Activated CD8-positive, alpha-beta memory T cell treated with anti-CD3 and anti-CD28 coated beads, Interleukin-2, amount 50 U/mL, for 4 hours (primary cell): ENCODE measurements at regions not wholly inside any gene's neighbourhood (a gene's known extent, or its start where the extent isn't known, plus 50 kb on each side); places are given as distances from the start of the nearest gene placed in this dataset.

Experiments
- DNase-seq: peaks from one replicate; pipeline ENCODE4 v3.0.0-alpha.2; 2020

GRCh38 chr2:62447411-62447810, 58.6 kb downstream of the TMEM17 start:
- DNase-seq, result no peak

- no peak for DNase-seq
Measured at GRCh38 chr2:62446491-62446890, 59.5 kb downstream of the TMEM17 start.

GRCh38 chr2:62443886-62444285, 62.1 kb downstream of the TMEM17 start:
- no peak for DNase-seq

- DNase-seq, result no peak
Measured at GRCh38 chr2:62443471-62443870, 62.5 kb downstream of the TMEM17 start.

- no peak for DNase-seq
Measured at GRCh38 chr2:62441824-62442223, 64.2 kb downstream of the TMEM17 start.

- DNase-seq, result no peak
Measured at GRCh38 chr2:62441421-62441820, 64.6 kb downstream of the TMEM17 start.

GRCh38 chr2:62440281-62440946, 65.6 kb downstream of the TMEM17 start:
- no peak for DNase-seq

- no peak for DNase-seq
Measured at GRCh38 chr2:62439425-62439824, 66.6 kb downstream of the TMEM17 start.

GRCh38 chr2:62437785-62438184, 68.2 kb downstream of the TMEM17 start:
- no peak for DNase-seq

GRCh38 chr2:62435720-62436119, 70.3 kb downstream of the TMEM17 start:
- no peak for DNase-seq

GRCh38 chr2:62432407-62432806, 73.6 kb downstream of the TMEM17 start:
- DNase-seq, result no peak

GRCh38 chr2:62431512-62431911, 74.5 kb downstream of the TMEM17 start:
- DNase-seq, result no peak

GRCh38 chr2:62430146-62430545, 75.8 kb downstream of the TMEM17 start:
- DNase-seq, result no peak

GRCh38 chr2:62427146-62427545, 78.8 kb downstream of the TMEM17 start:
- DNase-seq, result no peak

- no peak for DNase-seq
Measured at GRCh38 chr2:62426154-62426912, 79.7 kb downstream of the TMEM17 start.

- no peak for DNase-seq
Measured at GRCh38 chr2:62425684-62426083, 80.3 kb downstream of the TMEM17 start.

GRCh38 chr2:62424899-62425298, 81.1 kb downstream of the TMEM17 start:
- no peak for DNase-seq

GRCh38 chr2:62423883-62424458, 82.0 kb downstream of the TMEM17 start:
- DNase-seq, result no peak

- no peak for DNase-seq
Measured at GRCh38 chr2:62423235-62423634, 82.8 kb downstream of the TMEM17 start.

GRCh38 chr2:62415518-62415917, 90.5 kb downstream of the TMEM17 start:
- DNase-seq, result no peak

GRCh38 chr2:62415019-62415431, 91.0 kb downstream of the TMEM17 start:
- no peak for DNase-seq

- DNase-seq, result no peak
Measured at GRCh38 chr2:62413116-62413663, 92.8 kb downstream of the TMEM17 start.

- DNase-seq, result no peak
Measured at GRCh38 chr2:62412347-62412742, 93.7 kb downstream of the TMEM17 start.

GRCh38 chr2:62410926-62411456, 95.0 kb downstream of the TMEM17 start:
- DNase-seq, result no peak
